Endothelial cell (in vitro differentiated cells): ENCODE measurements at regions not wholly inside any gene's neighbourhood (a gene's known extent, or its start where the extent isn't known, plus 50 kb on each side); places are given as distances from the start of the nearest gene placed in this dataset.

Source experiments
- DNase-seq: peaks from one replicate; pipeline ENCODE4 v3.0.0; 2021; ENCODE audit warnings: low spot score
- H3K27ac Mint-ChIP-seq: one replicate; pipeline ENCODE4 v1.8.0; 2021; ENCODE audit warnings: mixed read lengths, inconsistent platforms; ENCODE audit not compliant: unreplicated experiment
- H3K27me3 Mint-ChIP-seq: one replicate; pipeline ENCODE4 v1.8.0; 2021; ENCODE audit warnings: mild to moderate bottlenecking, moderate library complexity, mixed read lengths, inconsistent platforms; ENCODE audit not compliant: unreplicated experiment
- H3K36me3 Mint-ChIP-seq: one replicate; pipeline ENCODE4 v1.8.0; 2021; ENCODE audit warnings: mild to moderate bottlenecking, low read depth, mixed read lengths, inconsistent platforms; ENCODE audit not compliant: unreplicated experiment
- H3K4me1 Mint-ChIP-seq: one replicate; pipeline ENCODE4 v1.8.0; 2021; ENCODE audit warnings: mild to moderate bottlenecking, mixed read lengths, inconsistent platforms; ENCODE audit not compliant: unreplicated experiment
- H3K4me3 Mint-ChIP-seq: one replicate; pipeline ENCODE4 v1.8.0; 2021; ENCODE audit warnings: mild to moderate bottlenecking, mixed read lengths, inconsistent platforms; ENCODE audit not compliant: unreplicated experiment
- H3K9me3 Mint-ChIP-seq: one replicate; pipeline ENCODE4 v1.8.0; 2021; ENCODE audit warnings: mixed read lengths, inconsistent platforms; ENCODE audit not compliant: unreplicated experiment
- TF ChIP-seq, protein P1 (sequence below): fragments of 200-600 bp; sonication (generic); IDR thresholded peaks from one replicate; pipeline ENCODE4 v1.5.0; 2021; ENCODE audit warnings: antibody characterized with exemption; ENCODE audit not compliant: unreplicated experiment

DNA sequence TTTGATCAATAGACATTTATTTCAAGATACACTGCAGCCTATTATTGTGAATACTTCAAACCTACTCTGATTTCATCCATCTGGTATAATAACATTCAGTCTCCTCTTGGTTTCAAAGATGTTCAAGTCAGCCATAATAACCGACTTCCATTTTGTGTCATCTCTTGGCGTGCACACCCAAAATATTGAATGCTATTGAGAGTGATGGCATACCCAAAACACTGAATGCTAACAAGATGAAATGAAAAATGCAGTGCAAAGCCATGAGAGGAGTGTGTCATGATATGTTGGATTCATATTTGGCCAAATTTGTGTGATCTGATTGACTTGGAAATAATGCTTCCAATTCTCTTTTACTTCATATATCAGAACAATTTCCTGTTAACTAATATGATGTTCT lies 181.2 kb upstream of the PCDH17 start:
- no peaks in the 10 kb centered on the region for H3K27me3 Mint-ChIP-seq

DNA sequence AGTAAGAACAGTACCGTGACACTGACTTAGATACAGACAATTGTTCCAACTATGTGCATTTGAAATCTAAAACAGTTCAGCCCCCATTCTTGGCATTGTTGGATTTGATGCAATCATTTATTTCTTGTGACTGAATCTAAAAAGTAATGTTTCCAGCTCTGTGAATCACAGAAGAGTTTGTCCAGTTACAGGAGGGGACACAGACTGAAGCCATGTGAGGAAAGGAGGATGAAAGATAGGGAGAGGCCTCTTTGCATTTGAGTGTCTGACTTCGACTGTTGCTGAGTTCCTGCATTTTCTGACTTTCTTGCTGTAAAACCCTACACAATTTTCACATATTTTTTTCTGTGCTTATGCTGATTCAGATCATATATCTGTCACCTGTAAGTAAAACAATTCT lies 179.3 kb upstream of the PCDH17 start:
- Mint-ChIP-seq H3K9me3 (no peaks in the 10 kb centered on the region), H3K27me3 (no peaks in the 10 kb centered on the region), H3K36me3 (no peaks in the 10 kb centered on the region), H3K4me3 (no peak overlapping the region), H3K27ac (no peak overlapping the region), H3K4me1 (no peaks in the 10 kb centered on the region)
- no peak for DNase-seq
- TF ChIP-seq, protein P1, sequence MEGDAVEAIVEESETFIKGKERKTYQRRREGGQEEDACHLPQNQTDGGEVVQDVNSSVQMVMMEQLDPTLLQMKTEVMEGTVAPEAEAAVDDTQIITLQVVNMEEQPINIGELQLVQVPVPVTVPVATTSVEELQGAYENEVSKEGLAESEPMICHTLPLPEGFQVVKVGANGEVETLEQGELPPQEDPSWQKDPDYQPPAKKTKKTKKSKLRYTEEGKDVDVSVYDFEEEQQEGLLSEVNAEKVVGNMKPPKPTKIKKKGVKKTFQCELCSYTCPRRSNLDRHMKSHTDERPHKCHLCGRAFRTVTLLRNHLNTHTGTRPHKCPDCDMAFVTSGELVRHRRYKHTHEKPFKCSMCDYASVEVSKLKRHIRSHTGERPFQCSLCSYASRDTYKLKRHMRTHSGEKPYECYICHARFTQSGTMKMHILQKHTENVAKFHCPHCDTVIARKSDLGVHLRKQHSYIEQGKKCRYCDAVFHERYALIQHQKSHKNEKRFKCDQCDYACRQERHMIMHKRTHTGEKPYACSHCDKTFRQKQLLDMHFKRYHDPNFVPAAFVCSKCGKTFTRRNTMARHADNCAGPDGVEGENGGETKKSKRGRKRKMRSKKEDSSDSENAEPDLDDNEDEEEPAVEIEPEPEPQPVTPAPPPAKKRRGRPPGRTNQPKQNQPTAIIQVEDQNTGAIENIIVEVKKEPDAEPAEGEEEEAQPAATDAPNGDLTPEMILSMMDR = no peak

More for the DNA sequence above, 181.2 kb upstream of the PCDH17 start:
- H3K4me3 Mint-ChIP-seq = no peak overlapping the region
- no peaks in the 10 kb centered on the region for H3K9me3 Mint-ChIP-seq
- DNase-seq = no peak
- no peaks in the 10 kb centered on the region for H3K4me1 Mint-ChIP-seq
- H3K36me3 Mint-ChIP-seq = no peaks in the 10 kb centered on the region
- TF ChIP-seq, protein P1 = no peak
- H3K27ac Mint-ChIP-seq = no peak overlapping the region

DNA sequence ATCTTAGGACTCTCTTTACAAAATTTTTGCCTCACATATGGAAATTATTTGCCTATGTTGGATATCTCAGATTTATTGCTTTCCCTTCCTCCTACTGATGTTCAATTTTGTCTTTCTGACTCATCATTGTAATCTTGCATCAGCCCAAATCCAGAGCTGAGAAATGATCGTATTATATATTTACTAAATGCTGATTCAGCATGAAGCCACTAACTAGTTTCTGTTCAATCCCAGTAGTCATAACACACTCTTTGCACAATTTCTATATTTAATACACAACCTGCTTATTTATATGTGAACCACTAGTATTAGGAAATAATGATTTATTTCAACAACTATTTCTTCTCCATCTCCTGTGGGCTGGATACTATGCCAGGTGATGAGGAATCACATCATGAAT lies 161.1 kb upstream of the PCDH17 start:
- no peaks in the 10 kb centered on the region for H3K9me3 Mint-ChIP-seq
- no peak overlapping the region for H3K4me3 Mint-ChIP-seq
- H3K27ac Mint-ChIP-seq = no peak overlapping the region
- H3K36me3 Mint-ChIP-seq = no peaks in the 10 kb centered on the region
- TF ChIP-seq, protein P1 = no peak
- no peak for DNase-seq
- no peaks in the 10 kb centered on the region for H3K27me3 Mint-ChIP-seq
- H3K4me1 Mint-ChIP-seq = no peaks in the 10 kb centered on the region

DNA sequence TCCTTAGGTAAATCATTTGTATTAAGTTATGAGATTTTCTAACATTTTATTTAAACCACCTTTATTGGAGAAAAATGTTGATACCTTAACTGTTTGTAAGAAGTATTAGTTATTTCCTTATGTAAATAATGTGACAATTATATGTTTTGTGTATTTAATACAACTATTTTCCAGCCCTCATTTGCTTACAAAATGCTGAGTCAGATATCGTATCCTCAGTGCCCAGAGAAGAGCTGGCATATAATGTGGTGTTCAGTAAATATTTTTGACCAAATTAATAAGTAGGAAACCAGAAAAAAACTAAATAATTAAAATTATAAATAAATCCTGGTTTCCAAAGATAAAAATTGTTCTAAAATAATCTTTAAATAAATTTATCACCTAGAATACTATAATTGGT lies 140.2 kb upstream of the PCDH17 start:
- H3K4me1 Mint-ChIP-seq = peaks cover 2% of the 10 kb centered on the region
- no peak overlapping the region for H3K27ac Mint-ChIP-seq
- TF ChIP-seq, protein P1 = no peak
- DNase-seq = no peak
- no peaks in the 10 kb centered on the region for H3K36me3 Mint-ChIP-seq
- no peaks in the 10 kb centered on the region for H3K27me3 Mint-ChIP-seq
- no peaks in the 10 kb centered on the region for H3K9me3 Mint-ChIP-seq
- no peak overlapping the region for H3K4me3 Mint-ChIP-seq

DNA sequence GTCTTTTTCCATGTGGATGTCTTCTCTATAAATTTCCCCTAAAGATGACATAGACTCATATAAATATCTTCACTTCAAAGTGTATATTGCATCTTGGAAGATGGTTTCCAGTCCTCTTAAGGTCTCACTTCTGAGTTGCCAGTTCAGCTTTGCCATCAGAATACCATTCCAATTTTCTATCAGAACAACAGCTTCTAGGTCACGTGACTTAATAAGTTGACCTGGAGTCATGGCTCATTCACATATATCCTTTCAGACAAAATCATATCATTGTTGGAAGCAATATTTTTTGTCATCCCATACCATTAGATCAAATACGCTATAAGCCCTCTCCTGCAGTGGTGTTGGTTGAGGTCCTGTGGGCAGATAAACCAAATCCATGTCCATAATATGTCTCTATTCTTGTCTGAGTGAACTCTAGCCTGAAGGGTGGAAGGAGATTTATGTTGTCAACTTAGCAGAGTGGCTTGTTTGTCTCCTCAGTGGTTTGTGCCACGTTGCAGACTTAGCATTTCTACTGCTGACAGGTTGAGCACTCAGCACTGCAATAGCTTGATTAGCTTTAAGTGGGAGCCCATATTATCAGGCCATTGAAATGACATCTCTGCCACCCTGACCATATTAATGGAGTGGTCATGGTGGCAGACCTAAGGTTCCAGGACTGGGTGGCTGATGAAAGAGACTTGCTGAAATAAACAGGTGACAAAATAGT lies 123.6 kb upstream of the PCDH17 start:
- no peaks in the 10 kb centered on the region for H3K4me1 Mint-ChIP-seq
- H3K27me3 Mint-ChIP-seq = peaks cover 1% of the 10 kb centered on the region
- no peak overlapping the region for H3K4me3 Mint-ChIP-seq
- H3K9me3 Mint-ChIP-seq = no peaks in the 10 kb centered on the region
- no peak overlapping the region for H3K27ac Mint-ChIP-seq
- H3K36me3 Mint-ChIP-seq = no peaks in the 10 kb centered on the region
- TF ChIP-seq, protein P1 = no peak
- no peak for DNase-seq
